ENCODE measurements at regions not wholly inside any gene's neighbourhood (a gene's known extent, or its start where the extent isn't known, plus 50 kb on each side); places are given as distances from the start of the nearest gene placed in this dataset.

DNA sequence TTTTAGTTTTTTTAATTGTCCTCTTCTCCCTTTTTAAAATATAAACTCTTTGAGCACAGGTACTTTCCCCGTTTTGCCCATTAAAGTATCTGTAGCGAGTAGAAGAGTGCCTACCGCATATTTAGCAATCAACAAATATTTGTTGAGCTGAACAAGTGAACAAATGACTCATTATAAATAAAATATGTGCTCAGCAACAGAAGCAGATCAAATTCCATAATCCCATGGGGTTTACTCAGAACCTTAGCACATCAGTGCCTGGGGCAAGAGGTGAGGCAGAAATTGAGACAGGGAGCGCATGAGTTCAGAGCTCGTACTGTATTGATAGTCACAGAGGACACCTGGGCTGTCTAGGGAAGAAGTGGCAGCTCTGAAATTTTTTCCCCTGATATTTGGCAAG, 161.0 kb downstream of the SEM1 start:
- POLR2A ChIA-PET: no interaction called here
- Mint-ChIP-seq H3K4me1 (no peaks in the 10 kb centered on the region), H3K36me3 (peaks cover 0 to 5% (median 0%) of the 10 kb centered on the region in 3 donors), H3K9me3 (peaks cover 0 to 5% (median 0%) of the 10 kb centered on the region in 9 donors), H3K27ac (no peak overlapping the region), H3K4me3 (no peak overlapping the region), H3K27me3 (peaks cover 0 to 9% (median 4%) of the 10 kb centered on the region in 5 donors)
- DNase-seq (no peak), ATAC-seq (no peak)

DNA sequence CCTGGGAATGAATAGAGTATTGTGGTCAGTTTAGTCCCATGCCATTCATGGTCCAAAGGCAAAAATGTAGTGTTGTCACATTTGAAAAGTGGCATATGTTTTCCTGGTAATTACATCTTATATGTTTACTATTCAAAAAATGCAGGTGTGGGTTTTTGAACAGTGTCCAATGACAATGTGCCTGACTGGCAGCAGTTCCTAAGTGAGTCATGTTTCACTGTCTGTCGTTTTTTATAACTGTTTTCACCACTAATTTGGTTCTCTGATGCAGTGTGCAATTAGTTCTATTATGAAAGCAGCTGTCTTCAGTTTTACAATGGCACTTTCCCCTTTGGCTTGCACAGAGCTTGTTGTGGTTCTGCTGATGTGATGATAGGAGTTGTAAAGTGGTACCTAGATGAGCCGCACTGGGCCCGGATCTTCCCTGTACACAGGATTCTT, 162.3 kb downstream of the SEM1 start:
- ATAC-seq: no peak
- Mint-ChIP-seq H3K9me3 (peaks cover 0 to 5% (median 0%) of the 10 kb centered on the region in 9 donors), H3K4me1 (no peaks in the 10 kb centered on the region), H3K27me3 (peaks cover 0 to 9% (median 4%) of the 10 kb centered on the region in 5 donors), H3K27ac (no peak overlapping the region), H3K4me3 (no peak overlapping the region), H3K36me3 (peaks cover 0 to 5% (median 0%) of the 10 kb centered on the region in 3 donors)
- POLR2A ChIA-PET: no interaction called here
- DNase-seq: no peak

GRCh38 chr7:96546426-96546825, 163.2 kb downstream of the SEM1 start:
- Mint-ChIP-seq H3K9me3 (peaks cover 0 to 4% (median 0%) of the 10 kb centered on the region in 9 donors), H3K4me1 (no peaks in the 10 kb centered on the region), H3K36me3 (peaks cover 0 to 5% (median 0%) of the 10 kb centered on the region in 3 donors), H3K27ac (no peak overlapping the region), H3K4me3 (no peak overlapping the region), H3K27me3 (peaks cover 0 to 9% (median 4%) of the 10 kb centered on the region in 5 donors)
- POLR2A ChIA-PET: no interaction called here
- DNase-seq: no peak
- no peak for ATAC-seq

DNA sequence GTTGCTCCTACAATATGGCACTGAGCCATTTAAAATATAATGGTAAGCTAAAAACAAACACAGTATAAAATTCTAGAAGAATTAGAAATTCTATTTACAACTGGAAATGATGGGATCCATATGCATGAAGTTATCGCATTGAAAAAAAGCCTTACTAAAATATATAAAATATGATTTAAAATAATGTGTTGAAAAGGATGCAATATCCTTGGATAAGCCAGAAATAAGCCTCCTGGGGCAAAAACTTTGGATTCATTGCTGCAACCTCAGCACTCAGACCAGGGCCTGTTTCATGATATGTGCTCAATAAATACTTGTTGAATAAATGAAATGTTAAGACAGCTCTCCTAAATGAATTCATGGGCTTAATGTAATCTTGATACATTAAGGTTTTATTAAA, 170.2 kb downstream of the SEM1 start:
- Mint-ChIP-seq H3K27ac (no peak overlapping the region), H3K27me3 (peaks cover 0 to 10% (median 4%) of the 10 kb centered on the region in 5 donors), H3K9me3 (peaks cover 0 to 1% (median 0%) of the 10 kb centered on the region in 9 donors), H3K4me3 (no peak overlapping the region), H3K36me3 (no peaks in the 10 kb centered on the region), H3K4me1 (peaks cover 0 to 5% (median under 1%) of the 10 kb centered on the region in 4 donors)
- ATAC-seq (no peak), DNase-seq (no peak)
- POLR2A ChIA-PET: no interaction called here

- H3K27ac Mint-ChIP-seq: no peak overlapping the region
- H3K27me3 Mint-ChIP-seq: peaks cover 0 to 10% (median 4%) of the 10 kb centered on the region in 5 donors
- peaks cover 0 to 1% (median 0%) of the 10 kb centered on the region in 9 donors for H3K9me3 Mint-ChIP-seq
- DNase-seq (no peak), ATAC-seq (no peak)
- H3K36me3 Mint-ChIP-seq: no peaks in the 10 kb centered on the region
- H3K4me1 Mint-ChIP-seq: peaks cover 0 to 5% (median under 1%) of the 10 kb centered on the region in 4 donors
- POLR2A ChIA-PET: no interaction called here
- no peak overlapping the region for H3K4me3 Mint-ChIP-seq
These were observed 171.0 kb downstream of the SEM1 start for GRCh38 chr7:96538632-96539031.

DNA sequence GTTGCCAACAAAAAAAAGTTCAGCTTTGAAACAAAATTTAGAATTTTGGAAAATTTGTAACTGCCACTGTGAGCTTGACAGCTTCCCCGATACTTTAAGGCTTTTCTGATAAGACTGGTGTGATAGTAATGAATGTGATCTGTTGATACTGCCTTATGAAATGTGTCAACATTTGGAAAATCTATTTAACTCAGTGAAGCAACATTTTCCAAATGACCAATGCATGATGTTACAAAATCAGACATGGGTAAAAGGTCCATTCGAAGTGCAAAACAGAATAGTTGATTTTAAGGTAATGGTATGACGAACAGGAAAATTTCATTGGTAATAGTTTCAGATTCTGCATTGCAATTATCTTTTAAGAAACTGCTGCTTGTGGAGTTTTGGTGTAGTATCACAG, 175.4 kb downstream of the SEM1 start:
- Mint-ChIP-seq H3K27ac (peak overlapping the region in 1 of 10 donors; percentile 63), H3K27me3 (peaks cover 4 to 27% (median 7%) of the 10 kb centered on the region in 5 donors), H3K4me3 (no peak overlapping the region), H3K4me1 (peaks cover 0 to 5% (median under 1%) of the 10 kb centered on the region in 4 donors), H3K9me3 (peaks cover 0 to 1% (median 0%) of the 10 kb centered on the region in 9 donors), H3K36me3 (no peaks in the 10 kb centered on the region)
- POLR2A ChIA-PET: no interaction called here
- ATAC-seq: no peak
- DNase-seq: no peak

- ATAC-seq: no peak
- POLR2A ChIA-PET: no interaction called here
- H3K27me3 Mint-ChIP-seq: peaks cover 5 to 18% (median 9%) of the 10 kb centered on the region in 5 donors
These were observed 177.2 kb downstream of the SEM1 start for GRCh38 chr7:96532428-96532935.

GRCh38 chr7:96531331-96531730, 178.3 kb downstream of the SEM1 start:
- Mint-ChIP-seq H3K9me3 (peaks cover 0 to 1% (median 0%) of the 10 kb centered on the region in 9 donors), H3K27ac (no peak overlapping the region), H3K36me3 (no peaks in the 10 kb centered on the region), H3K4me1 (no peaks in the 10 kb centered on the region), H3K4me3 (no peak overlapping the region), H3K27me3 (peaks cover 5 to 24% (median 12%) of the 10 kb centered on the region in 5 donors)
- POLR2A ChIA-PET: no interaction called here
- ATAC-seq (no peak), DNase-seq (no peak)

More at GRCh38 chr7:96532428-96532935, 177.2 kb downstream of the SEM1 start:
- H3K36me3 Mint-ChIP-seq: no peaks in the 10 kb centered on the region
- DNase-seq: no peak
- no peak overlapping the region for H3K27ac Mint-ChIP-seq
- peaks cover 0 to under 1% (median 0%) of the 10 kb centered on the region in 4 donors for H3K4me1 Mint-ChIP-seq
- H3K9me3 Mint-ChIP-seq: peaks cover 0 to 1% (median 0%) of the 10 kb centered on the region in 9 donors
- no peak overlapping the region for H3K4me3 Mint-ChIP-seq

- Mint-ChIP-seq H3K27me3 (peaks cover 5 to 29% (median 15%) of the 10 kb centered on the region in 5 donors), H3K4me3 (no peak overlapping the region), H3K9me3 (peaks cover 0 to 1% (median 0%) of the 10 kb centered on the region in 9 donors), H3K27ac (no peak overlapping the region), H3K4me1 (no peaks in the 10 kb centered on the region), H3K36me3 (no peaks in the 10 kb centered on the region)
- POLR2A ChIA-PET: no interaction called here
- DNase-seq: no peak
- no peak for ATAC-seq
These were observed 178.9 kb downstream of the SEM1 start for GRCh38 chr7:96530786-96531185.

DNA sequence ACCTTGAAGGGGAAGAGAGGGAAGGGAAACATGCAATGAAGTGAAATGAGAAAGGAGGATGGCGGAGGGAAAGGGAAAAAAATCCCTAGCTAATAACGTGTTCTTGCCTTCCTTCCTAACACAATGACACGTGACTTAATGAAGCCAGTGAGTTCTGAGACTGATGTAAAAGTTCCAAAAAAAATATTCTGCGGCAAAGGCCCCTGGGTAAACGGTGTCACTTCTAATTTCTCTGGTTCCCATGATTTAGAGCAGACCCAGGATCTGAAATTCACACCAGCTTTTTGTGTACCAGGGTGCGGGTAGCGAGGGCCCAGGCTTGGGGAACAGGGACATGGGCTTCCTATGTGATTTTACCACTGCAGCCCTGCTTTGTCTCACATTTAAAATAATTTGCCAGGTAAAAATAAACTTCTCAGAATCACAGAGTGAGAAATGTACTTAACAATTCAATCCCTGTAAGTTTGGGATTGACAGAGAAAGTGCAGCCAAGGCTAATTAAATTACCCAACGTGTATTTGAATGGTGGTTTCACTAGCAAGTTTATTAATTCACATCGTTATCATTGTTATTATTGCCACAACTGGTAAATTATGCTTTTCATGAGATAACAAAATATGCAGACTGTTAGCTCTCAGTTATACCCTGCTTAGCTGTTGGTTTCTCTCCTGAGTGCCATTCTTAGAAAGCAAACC, 182.4 kb downstream of the SEM1 start:
- no peak for ATAC-seq
- H3K4me3 Mint-ChIP-seq: no peak overlapping the region
- POLR2A ChIA-PET: no interaction called here
- no peak for DNase-seq
- no peaks in the 10 kb centered on the region for H3K9me3 Mint-ChIP-seq
- H3K36me3 Mint-ChIP-seq: no peaks in the 10 kb centered on the region
- H3K4me1 Mint-ChIP-seq: peaks cover 0 to 5% (median 0%) of the 10 kb centered on the region in 4 donors
- H3K27ac Mint-ChIP-seq: no peak overlapping the region
- H3K27me3 Mint-ChIP-seq: peaks cover 5 to 38% (median 21%) of the 10 kb centered on the region in 5 donors

DNA sequence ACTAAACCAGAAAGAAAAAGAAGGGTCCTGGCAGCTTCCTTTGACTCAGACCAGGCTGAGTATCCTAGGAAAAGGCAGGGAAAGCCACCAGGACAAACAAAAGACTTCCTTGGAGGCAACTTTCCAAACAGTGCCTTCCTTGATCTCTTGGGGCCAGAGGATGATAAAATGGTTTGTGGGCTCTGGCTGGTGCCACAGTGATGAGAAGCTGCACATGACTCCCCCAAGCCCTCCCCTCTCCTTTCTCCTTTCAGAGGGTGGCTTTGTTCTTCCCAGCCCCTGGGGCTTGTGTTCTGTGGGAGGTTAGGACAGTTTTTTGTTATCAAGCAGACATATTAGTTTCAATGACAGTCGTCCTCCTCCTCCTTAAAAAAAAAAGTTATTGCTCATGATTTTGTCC, 183.2 kb downstream of the SEM1 start:
- H3K4me3 Mint-ChIP-seq: no peak overlapping the region
- H3K9me3 Mint-ChIP-seq: no peaks in the 10 kb centered on the region
- peaks cover 5 to 38% (median 21%) of the 10 kb centered on the region in 5 donors for H3K27me3 Mint-ChIP-seq
- no peaks in the 10 kb centered on the region for H3K36me3 Mint-ChIP-seq
- ATAC-seq (no peak), DNase-seq (no peak)
- POLR2A ChIA-PET: no interaction called here
- H3K27ac Mint-ChIP-seq: no peak overlapping the region
- H3K4me1 Mint-ChIP-seq: peaks cover 0 to 5% (median 0%) of the 10 kb centered on the region in 4 donors

GRCh38 chr7:96521068-96521894, 188.4 kb downstream of the SEM1 start:
- Mint-ChIP-seq H3K4me1 (peaks cover 0 to 5% (median 0%) of the 10 kb centered on the region in 4 donors), H3K36me3 (no peaks in the 10 kb centered on the region), H3K4me3 (no peak overlapping the region), H3K27me3 (peaks cover 3 to 25% (median 13%) of the 10 kb centered on the region in 5 donors), H3K9me3 (no peaks in the 10 kb centered on the region), H3K27ac (no peak overlapping the region)
- ATAC-seq (no peak), DNase-seq (no peak)
- POLR2A ChIA-PET: no interaction called here

GRCh38 chr7:96508371-96508770, 186.5 kb upstream of the SLC25A13 start:
- peaks cover 9 to 32% (median 16%) of the 10 kb centered on the region in 5 donors for H3K27me3 Mint-ChIP-seq
- H3K27ac Mint-ChIP-seq: no peak overlapping the region
- H3K9me3 Mint-ChIP-seq: no peaks in the 10 kb centered on the region
- H3K4me1 Mint-ChIP-seq: no peaks in the 10 kb centered on the region
- no peak overlapping the region for H3K4me3 Mint-ChIP-seq
- no peak for DNase-seq
- ATAC-seq: no peak
- no peaks in the 10 kb centered on the region for H3K36me3 Mint-ChIP-seq
- POLR2A ChIA-PET: no interaction called here
